CD4-positive, alpha-beta T cell treated with Interleukin-2 at 100 ng/mL for 4 hours (primary cell): ENCODE measurements at regions not wholly inside any gene's neighbourhood (a gene's known extent, or its start where the extent isn't known, plus 50 kb on each side); places are given as distances from the start of the nearest gene placed in this dataset.

Experiments used
- DNase-seq: peaks from one replicate; pipeline ENCODE4 v3.0.0-alpha.2; 2020; ENCODE audit warnings: low spot score

DNA sequence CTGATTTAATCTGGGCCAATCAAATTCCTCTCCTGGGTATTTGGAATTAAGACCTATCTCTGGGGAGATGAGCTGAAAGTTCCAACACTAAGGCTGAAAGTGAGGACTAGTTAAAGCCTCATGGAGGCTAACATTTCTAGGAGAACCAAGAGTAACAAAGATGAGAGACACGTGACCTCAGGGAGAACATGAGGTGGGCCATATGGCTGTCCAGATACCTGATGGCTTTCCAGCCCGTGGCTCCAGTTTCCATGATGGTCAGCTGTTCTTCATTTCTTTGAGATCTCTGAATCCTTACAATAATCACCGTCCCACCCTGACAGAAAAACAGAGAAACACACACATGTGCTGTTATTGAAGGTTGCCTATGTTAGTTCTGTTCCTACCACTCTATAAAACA, 66.1 kb downstream of the LEPR start:
- no peak for DNase-seq

DNA sequence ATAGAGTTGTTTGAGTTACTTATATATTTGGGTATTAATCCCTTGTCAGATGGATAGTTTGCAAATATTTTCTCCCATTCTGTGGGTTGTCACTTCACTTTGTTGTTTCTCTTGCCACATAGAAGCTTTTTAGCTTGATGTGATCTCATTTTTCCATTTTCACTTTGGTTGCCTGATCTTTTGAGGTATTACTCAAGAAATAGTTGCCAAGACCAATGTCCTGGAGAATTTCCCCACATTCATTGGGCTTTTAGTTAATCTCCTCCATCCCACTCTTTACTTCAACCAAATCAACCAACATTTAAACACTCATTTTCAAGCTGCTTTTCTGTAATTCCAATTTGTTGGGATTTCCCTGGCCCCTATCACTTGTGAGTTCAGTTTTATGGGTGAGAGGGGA, 69.0 kb downstream of the LEPR start:
- no peak for DNase-seq

DNA sequence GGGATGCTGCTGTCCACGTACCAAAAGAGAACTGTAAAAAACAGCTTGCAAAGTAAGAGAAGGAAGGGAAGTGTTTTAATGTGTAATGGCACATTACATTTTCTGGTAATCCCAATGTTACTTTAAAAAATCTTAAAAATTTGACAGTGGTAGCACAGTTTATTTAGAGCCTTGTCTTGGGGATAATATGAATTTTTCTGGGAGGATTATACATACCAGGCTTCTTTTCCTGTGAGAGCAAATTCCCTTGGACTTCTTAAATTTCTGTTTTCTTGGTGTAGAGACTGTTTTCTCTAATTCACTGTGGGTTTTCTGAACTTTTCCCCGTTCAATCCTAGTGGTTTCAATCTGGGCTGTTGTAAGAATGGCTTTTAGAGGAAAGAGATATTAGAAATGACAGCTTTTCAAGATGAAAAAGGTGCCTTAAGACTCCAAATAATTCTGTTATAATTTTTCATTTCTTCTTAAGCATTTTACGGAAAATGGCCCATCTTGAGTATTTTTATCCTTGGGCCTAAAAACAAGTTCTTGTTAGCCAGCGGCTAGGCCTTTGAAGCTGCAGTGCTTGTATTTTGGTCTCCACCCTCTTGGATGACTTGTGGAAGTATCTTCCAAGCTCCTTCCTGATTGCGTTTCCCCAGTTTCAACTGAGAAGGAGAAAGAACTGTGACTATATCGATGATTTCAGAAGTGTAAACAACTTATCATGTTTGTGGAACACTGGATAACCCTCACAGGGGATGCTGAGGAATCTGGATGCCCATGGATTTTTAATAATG, 70.0 kb downstream of the LEPR start:
- no peak for DNase-seq

DNA sequence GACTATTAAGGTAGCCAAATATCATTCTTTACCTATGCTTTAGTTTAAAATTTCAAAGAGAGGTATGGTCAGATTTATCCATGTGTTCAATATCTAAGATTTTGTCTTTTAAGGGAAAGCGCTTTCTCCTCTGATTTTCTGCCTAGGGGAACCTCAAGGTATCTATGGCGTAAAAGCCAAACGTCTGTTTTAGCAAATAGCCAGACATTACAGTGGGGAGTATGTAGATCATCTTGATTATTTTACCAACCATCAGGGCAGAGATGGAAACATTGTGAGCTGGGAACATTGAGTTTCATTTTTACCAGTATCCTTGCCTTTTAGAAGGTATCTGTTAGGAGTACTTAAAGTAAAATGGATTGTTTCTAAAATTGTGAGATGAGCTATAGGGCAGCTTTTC, 71.0 kb downstream of the LEPR start:
- no peak for DNase-seq

DNA sequence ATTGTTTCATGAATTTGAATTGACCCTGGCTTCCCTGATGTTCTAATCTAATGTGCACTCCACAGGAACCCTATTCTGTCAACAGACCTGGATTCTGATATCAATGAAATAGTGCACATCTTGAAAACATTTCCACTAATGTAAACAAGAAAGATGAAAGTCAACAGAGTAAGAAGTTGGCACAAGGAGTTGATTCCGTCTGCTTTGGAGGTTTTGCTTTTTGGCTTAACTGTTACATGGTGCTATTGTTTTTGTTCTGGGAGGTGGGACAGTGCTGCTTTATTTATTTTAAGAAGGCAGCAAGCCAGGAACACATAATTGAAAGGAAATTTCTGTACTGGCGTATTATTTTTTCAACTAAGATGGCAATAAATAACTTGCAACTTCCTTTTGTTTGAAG, 73.3 kb downstream of the LEPR start:
- DNase-seq, result no peak

DNA sequence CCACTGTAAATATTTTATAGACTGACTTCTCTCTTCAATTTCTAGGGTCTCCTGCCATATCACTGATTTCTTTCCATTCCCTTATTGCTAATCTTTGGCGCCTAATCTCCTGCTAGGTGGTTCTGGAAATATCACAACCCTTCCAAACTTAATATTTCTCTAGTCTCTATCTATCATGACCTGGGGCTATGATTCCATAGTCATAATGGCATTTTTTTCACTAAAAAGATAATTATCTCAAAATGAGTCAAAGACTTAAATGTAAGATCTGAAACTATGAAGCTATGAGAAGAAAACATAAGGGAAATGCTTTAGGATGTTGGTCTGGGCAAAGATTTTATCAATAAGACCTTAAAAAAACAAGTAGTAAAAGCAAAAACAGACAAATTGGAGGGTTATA, 74.2 kb downstream of the LEPR start:
- DNase-seq, result no peak

DNA sequence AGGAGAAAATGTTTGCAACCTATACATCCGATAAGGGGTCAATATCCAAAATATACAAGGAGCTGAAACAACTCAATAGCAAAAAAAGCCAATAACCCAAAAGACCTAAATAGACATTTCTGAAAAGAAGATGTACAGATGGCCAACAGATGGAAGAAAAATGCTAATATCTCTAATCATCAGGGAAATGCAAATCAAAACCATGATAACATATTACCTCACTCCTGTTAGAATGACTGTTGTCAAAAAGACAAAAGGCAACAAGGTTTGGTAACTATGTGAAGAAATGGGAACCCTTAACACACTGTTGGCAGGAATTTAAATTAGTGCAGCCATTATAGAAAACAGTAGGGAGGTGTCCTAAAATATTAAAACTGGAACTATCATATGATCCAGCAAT, 74.7 kb downstream of the LEPR start:
- no peak for DNase-seq

DNA sequence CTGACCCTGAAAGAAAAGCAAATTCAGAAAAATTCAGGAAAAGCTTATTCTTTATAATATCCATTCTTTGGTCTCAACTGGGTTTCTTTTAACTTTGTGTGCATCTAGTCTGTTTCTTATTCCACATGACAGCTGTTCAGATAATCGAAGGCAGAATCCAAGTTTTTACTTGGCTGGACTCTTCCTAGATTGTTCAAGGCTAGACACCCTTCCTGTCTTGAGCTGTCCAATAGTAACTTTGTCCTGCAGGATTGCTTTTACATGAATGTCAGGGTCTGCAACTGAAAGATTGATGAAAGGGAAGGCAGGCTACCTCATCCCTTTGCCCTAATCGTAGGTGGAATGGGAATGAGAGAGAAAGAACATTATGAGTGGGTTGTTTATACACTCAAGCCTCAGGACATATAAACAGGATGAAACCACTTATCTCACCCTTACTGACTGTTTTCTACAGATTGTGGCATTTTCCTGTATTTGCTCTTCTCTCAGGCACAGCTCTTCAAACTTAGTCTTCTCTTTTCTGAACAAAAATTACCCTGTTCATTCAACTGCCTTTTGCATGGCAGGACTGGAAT, 76.9 kb downstream of the LEPR start:
- DNase-seq, result no peak

DNA sequence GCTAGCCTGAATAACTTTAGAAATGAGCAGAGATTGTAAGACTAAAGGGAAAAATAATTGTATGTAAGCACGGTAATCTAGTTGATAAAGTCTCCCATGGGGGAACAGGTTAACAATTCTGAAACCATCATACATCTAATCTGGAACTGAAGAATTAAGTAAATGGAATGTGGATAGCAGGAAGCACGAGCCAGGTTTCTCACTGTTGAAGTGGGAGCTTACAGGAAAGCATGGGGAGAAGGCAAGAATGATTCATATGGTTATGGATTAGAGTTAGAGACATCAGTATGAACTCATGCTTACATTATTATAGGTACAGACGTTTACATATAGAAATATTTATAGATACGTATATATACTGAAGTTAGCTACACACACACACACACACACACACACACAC, 83.0 kb downstream of the LEPR start:
- DNase-seq, result no peak

DNA sequence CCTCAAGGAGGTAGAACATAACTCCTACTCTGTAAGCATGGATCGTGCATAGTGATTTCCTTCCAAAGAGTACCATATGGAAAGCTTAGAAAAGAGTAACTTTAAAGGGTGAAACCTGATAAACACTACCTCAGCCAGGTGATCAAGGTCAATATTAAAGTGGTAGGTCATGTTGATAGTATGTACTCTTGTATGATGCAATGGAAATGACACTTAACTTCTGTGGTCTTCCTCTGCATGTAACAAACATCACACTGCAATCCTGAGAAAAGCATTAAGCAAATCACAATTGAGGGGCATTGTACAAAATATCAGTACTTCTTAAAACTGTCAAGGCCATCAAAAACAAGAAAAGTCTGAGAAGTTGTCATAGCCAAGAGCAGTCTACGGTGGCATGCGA, 83.8 kb downstream of the LEPR start:
- DNase-seq, result no peak

DNA sequence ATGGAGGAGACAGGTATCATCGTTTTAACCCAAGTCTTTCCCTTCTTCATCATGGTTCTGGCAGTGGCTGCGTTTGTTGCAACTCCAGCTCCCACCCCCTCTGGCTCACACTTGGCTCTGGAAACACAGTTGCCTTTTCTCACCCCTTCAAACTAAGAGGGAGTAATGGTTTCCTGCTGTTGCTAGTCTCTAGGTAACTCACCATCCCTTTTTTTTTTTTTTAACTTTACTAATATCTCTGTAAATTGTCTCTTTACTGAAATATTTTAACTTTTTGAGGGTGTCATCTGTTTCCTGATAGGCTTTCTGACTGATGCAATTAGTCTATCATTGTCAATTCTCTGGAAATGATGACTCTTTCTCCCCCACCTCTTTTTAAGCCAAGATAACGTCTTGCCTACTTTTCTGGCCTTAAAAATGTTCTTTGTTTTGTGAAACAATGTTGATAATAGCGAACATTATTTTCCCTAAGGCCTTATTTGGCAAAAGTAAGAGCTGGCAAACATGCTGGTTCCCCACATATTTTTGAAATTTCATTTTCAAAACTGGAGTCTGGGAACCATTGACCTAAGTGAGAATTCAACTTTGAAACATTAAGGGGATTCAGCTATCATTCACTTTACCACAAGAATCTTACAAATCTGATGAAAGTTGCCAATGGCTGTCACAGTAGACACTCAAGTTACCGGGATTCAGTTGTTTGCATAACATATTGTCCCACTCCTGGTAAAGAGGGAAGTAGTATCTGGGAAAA, 85.3 kb downstream of the LEPR start:
- DNase-seq, result no peak

DNA sequence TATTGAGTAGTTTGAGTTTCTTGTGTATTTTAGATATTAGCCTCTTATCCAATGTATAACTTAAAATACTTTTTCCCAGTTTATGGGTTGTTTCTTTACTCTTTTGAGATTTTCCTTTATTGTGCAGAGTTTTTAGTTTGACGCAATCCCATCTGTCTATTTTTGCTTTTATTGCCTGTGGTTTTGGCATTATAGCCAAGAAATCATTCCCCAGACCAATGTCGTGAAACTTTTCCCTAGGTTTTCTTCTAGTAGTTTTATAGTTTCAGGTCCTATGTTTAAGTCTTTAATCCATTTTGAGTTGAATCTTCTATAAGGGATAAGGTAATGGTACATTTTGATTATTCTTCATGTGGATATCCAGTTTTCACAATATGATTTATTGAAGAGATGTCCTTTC, 87.6 kb downstream of the LEPR start:
- DNase-seq, result no peak

DNA sequence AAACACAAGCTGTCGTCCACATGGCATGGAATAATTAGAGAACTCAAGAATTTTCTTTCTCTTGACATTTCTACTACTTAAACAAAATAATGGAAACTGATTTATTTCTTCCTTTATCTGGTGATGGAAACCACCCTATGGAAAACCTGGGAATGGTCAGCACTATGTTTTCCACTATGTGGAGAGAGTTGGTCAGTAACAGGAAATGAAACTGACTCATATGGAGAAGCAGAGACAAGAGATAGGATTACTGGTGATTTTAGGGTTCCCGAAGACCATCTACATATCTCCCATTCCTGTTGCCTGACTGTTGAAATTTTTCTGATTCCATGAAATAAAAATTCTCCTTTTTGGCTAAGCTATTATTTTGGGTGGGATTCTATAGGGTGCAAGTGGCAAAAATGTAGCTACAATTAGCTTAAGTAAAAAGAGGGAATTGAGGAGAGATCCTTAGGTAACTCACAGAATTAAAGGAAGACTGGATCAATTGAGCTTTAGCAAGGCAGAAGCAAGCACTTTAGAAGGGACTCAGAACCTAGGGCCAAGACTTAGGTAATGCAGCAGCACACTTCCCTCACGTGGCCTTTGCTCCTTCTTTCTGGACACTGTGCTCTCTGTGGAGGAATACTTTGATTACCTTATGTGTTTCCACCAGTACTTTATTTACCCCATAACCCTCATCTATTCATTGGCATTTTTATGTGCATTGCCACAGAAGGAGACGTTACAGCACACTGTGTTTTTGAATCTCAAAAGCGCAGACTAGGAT, 89.6 kb downstream of the LEPR start:
- DNase-seq, result no peak

DNA sequence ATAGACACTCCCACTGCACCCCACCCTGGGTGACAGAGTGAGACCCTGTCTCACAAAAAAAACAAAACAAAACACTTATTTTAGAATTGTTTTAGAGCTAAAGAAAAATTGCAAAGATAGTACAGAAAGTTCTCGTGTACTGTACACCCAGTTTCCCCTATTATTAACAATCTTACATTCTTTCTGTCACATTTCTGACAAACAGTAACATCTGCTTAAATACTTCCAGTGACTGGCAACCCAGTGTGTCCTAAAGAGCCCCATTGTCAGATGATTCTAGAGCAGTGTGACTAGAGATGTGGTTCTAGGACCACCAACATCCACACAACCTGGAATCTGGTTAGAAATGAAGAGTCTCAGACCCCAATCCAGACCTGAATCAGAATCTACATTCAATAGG, 90.5 kb downstream of the LEPR start:
- DNase-seq, result no peak

DNA sequence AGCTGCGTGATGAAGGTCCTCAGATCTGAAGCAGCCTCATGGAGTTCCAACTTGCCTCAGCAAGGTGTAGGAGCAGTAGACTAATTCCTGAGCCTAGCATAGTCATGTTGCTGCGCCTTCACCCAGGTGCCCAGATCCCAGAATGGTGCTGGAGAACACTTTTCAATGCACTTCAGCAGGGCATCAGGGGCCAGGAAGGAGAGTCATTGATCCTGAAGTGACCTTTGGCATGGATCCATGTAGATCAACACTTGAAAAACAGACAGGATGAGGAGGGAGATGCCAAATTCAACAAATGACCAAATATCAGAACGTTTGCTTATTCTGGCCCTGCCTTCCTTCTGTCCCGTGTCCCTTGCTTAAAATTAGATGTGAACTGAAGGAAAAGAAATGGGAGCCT, 91.9 kb downstream of the LEPR start:
- no peak for DNase-seq

DNA sequence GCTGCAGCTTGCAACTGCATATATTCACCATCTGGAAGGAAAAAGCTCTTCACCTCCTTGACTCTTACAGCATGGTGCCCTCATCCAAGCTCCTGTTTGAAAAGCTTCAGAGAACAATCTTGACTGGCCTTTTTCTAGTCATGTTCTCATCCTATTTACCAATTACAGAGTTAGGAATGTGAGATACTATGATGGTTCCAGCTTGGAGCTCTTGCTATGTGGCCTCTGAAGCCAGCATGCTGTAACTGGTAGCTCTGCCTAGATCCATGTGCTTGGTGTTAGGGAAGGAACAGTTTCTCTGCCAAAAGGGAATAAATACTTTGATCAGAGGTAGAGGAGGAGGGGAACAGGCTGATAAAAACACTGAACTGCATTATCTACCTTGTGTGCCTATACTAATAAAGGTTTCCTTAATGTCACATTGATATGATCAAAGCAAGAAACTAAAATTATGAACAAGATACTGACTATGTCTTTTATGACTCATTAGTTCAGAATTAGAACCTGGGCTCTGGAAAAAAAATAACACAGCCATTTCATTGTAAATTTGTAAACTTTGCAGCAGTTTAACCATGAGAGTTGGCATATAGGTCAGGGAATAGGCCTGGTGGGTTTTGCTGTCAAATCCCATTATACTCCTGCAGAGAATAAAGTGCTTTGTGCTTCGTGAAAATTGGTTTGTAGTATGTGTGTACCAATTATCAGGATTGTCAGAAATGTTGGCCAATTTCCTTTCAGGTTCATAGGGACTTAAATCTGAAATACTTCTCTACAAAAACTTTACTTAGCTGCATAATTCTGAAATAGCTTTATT, 92.7 kb downstream of the LEPR start:
- DNase-seq, result no peak

DNA sequence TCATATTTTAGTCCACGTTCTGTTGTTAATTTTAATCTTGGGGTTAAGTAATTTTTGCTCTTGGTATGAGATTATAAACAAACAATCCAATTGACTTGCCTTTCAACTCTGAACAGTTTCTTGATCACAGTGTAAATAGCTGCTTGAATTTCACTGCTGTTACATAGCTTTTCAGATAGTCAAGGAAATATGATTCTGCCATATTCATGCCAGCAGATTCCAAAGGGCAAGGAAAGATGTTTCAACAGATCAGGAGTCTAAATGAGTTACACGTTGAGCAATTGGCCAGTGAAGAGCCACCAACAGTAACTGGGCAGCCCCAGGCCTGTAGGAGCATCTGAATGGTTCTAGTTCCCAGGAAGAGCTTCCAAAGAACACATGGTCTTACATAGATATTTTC, 93.6 kb downstream of the LEPR start:
- no peak for DNase-seq

DNA sequence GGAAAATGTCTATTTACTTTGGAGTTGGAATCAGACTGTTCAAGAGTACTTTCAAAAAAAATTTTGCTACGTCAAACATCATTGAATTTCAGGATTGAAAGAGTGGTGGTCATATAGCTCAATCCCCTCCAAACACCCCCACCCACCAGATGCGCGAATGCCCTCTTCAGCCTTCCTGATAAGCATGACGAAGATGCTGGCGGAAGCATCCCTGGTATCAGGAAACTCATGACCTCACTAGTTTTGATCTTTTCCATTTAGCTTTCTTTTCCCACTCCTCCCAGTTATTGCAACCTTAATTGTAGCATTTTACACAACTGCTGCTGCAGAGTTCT, 104.4 kb downstream of the LEPR start:
- no peak for DNase-seq

DNA sequence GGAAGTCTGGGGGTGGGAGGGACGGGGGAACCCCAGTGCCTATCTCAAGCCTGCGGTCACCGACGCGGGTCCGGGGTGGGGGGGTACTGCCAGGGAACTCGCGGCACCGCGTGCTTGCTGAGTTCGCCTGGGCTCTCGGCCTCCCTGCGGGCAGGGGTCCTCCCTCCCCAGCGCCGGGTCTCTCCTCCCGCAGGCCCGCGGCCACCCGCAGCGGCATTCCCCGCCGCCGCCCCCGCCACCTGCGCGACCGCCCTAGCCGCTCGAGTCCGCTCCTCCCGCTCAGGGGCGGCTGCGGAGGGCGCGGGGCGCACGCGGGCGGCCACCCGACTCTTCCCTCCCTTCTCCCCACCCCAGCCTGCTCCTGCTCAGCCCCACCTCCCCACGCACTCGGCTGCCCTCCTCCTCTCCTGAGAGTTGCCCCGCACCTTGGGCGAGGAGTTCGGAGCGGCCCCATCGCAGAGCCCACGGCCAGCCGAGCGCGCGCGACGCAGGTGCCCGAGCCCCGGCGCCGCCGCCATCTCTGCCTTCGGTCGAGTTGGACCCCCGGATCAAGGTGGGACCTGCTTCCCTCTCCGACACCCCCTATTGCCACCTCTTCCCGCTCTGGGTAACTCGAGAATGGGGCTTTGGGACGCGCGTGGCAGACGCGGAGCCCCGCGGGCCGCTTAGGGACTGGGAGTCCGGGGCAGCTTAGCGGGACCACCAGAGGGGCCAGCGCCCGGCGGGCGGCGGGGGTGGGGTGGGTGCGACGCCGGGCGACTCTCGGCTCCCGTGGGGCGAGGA, 105.0 kb downstream of the LEPR start:
- no peak for DNase-seq

DNA sequence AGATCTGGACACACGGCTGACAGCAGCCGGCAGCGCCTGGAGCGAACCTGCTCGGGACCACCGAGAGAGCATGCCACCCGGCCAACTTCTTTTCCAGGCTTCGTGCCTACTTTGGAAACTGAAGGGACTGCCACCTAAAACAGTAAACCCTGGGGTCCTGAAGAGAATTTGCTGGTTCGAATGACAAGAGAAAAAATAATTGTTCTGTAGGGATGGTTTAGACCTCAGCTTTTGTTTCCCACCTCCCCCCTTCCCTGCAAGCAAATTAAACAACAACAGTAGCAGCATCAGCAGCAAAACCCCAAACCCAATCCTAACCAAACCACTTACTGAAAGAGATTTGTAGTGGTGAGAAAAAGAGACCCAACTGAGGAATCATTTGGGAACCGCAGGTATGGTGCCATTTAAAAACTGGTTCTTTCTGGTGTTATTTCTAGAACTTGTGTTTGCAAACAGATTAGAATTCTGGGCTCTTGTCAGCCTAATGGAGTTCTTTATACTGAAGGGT, 105.6 kb downstream of the LEPR start:
- DNase-seq, result no peak

DNA sequence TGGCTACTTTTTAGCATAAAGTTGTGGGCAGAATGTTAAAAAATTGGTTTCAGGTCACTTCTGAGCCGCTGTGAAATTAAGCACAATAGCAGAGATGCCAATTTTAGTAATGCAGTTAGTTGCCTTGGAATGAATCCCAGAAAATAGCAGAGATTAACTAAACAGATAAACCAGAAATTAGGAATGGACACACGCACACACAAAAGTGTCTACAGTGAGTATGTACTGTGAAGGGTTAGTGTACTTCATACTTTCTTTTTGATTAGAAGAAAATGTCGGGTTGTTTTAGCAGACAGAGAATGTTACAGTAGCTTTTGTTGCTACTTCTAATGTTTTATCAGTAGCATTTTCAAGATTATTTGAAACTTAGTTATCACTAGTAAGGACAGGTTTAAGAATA, 106.7 kb downstream of the LEPR start:
- no peak for DNase-seq
